Thyroid gland (tissue), 4 donors: ENCODE measurements at regions not wholly inside any gene's neighbourhood (a gene's known extent, or its start where the extent isn't known, plus 50 kb on each side); places are given as distances from the start of the nearest gene placed in this dataset.

Source experiments
- DNase-seq, 2 donors: peaks; one replicate each; pipeline ENCODE4 v3.0.0-alpha.2; 2019
- H3K27ac ChIP-seq, 3 donors: fragments of 200-600 bp; sonication (generic); 1 replicate in 2 of 3; 2 replicates in 1 of 3; pipeline ENCODE4 v1.5.1; 2016 to 2019; ENCODE audit warnings: mild to moderate bottlenecking in 1 of 3, moderate library complexity in 1 of 3
- H3K27me3 ChIP-seq: fragments of 200-600 bp; sonication (generic); one replicate; pipeline ENCODE4 v1.5.1; 2019
- H3K36me3 ChIP-seq, 2 donors: fragments of 200-600 bp; sonication (generic); one replicate each; pipeline ENCODE4 v1.5.1; 2016 to 2019
- H3K4me1 ChIP-seq, 2 donors: fragments of 200-600 bp; sonication (generic); one replicate each; pipeline ENCODE4 v1.5.1; 2017 to 2019
- H3K4me3 ChIP-seq, 3 donors: fragments of 200-600 bp; sonication (generic); replicated peaks in 1 of 3; 1 replicate in 2 of 3; 2 replicates in 1 of 3; pipeline ENCODE4 v1.5.1; 2016; ENCODE audit warnings: mild to moderate bottlenecking in 1 of 3
- H3K9me3 ChIP-seq: fragments of 200-600 bp; sonication (generic); one replicate; pipeline ENCODE4 v1.5.1; 2017
- POLR2A ChIP-seq, 2 donors: fragments of 450-650 bp; IDR thresholded peaks; one replicate each; pipeline ENCODE4 v1.6.1; 2017; ENCODE audit warnings: antibody characterized with exemption in 2 of 2, mild to moderate bottlenecking in 2 of 2, moderate library complexity in 1 of 2
- WGBS, 2 donors: methylation state at CpG; one replicate each; pipeline ENCODE4 v1.1.5; 2017; 5-methylcytosine and 5-hydroxymethylcytosine counted together
- intact Hi-C: fragments of 100-400 bp; cut with DNase I; formaldehyde crosslinking; loops from one replicate; pipeline ENCODE4 v1.15.1; 2023
- TF ChIP-seq, protein P1 (sequence below), 6 experiments: fragments of 200-600 bp in 3 of 6; fragments of 450-650 bp in 3 of 6; sonication (generic) in 3 of 6; IDR thresholded peaks; one replicate each; pipeline ENCODE4 v1.5.1; 2016 to 2019; ENCODE audit warnings: antibody characterized with exemption in 6 of 6, mild to moderate bottlenecking in 2 of 6, inconsistent platforms in 1 of 6, moderate library complexity in 1 of 6

GRCh38 chr13:79034341-79034740 is 371.7 kb downstream of the RBM26 start:
- Histone ChIP-seq H3K36me3 (no peaks in the 10 kb centered on the region), H3K27me3 (no peaks in the 10 kb centered on the region), H3K9me3 (no peaks in the 10 kb centered on the region), H3K27ac (no peak overlapping the region), H3K4me3 (no peak overlapping the region), H3K4me1 (no peaks in the 10 kb centered on the region)
- TF ChIP-seq POLR2A (IDR thresholded peaks at IDR 0.05): no peak
- TF ChIP-seq, protein P1, sequence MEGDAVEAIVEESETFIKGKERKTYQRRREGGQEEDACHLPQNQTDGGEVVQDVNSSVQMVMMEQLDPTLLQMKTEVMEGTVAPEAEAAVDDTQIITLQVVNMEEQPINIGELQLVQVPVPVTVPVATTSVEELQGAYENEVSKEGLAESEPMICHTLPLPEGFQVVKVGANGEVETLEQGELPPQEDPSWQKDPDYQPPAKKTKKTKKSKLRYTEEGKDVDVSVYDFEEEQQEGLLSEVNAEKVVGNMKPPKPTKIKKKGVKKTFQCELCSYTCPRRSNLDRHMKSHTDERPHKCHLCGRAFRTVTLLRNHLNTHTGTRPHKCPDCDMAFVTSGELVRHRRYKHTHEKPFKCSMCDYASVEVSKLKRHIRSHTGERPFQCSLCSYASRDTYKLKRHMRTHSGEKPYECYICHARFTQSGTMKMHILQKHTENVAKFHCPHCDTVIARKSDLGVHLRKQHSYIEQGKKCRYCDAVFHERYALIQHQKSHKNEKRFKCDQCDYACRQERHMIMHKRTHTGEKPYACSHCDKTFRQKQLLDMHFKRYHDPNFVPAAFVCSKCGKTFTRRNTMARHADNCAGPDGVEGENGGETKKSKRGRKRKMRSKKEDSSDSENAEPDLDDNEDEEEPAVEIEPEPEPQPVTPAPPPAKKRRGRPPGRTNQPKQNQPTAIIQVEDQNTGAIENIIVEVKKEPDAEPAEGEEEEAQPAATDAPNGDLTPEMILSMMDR (IDR thresholded peaks at IDR 0.05): no peak
- 70 to 71% methylated on average over 7 of the region's 7 CpGs for WGBS, 2 donors
- intact Hi-C loops: no loop called here
- no peak for DNase-seq

DNA sequence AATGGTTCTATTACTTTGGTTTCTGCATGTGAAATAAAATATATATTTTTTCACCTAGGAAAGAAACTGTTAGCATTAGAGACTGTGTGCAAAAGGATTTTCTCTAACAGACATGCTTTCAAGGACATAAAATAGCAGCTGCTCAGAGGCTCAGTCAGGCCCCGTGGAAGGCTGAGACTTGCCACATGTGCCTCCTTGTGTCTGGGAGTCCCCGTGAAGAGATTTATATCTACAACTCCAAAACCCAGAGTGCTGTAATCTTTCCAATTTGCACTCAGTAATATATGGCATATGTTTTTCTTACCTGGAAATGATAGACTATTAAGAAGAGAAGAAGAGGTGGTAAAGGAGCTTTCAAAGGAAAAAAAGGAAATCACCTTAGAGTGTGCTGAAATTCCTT is 371.6 kb upstream of the OBI1 start:
- intact Hi-C loops: no loop called here
- TF ChIP-seq POLR2A (IDR thresholded peaks at IDR 0.05): no peak
- TF ChIP-seq, protein P1 (IDR thresholded peaks at IDR 0.05): no peak

DNA sequence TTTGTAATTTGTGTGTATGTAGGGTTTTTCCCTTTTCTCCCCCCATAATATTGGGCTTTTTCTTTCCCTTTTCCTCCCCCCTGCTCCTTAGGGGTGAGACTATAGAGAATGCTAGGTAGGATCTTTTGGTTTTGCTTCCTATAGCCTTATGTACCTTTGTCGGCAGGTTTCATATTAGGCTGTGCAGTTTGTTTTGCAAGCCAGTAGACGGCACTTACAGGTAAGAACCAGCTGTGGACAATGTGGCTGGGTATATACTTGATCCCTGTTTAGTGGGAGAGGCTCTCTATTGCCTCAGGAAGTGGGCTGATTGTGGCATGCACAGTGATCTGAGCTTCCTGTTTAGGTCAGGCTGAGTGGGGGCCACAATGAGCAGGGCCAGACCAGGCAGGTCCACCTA is 359.2 kb upstream of the OBI1 start:
- H3K4me3 ChIP-seq: no peak overlapping the region
- WGBS, 2 donors: 0 to 44% methylated on average over 2 of the region's 2 CpGs
- no peaks in the 10 kb centered on the region for H3K4me1 ChIP-seq
- intact Hi-C loops: no loop called here
- TF ChIP-seq POLR2A (IDR thresholded peaks at IDR 0.05): no peak
- TF ChIP-seq, protein P1 (IDR thresholded peaks at IDR 0.05): no peak
- DNase-seq: no peak
- no peaks in the 10 kb centered on the region for H3K36me3 ChIP-seq
- H3K9me3 ChIP-seq: no peaks in the 10 kb centered on the region
- H3K27me3 ChIP-seq: no peaks in the 10 kb centered on the region
- H3K27ac ChIP-seq: no peak overlapping the region

More for the DNA sequence above, 371.6 kb upstream of the OBI1 start:
- DNase-seq: no peak
- Histone ChIP-seq H3K4me1 (no peaks in the 10 kb centered on the region), H3K36me3 (no peaks in the 10 kb centered on the region), H3K27ac (no peak overlapping the region), H3K27me3 (no peaks in the 10 kb centered on the region), H3K4me3 (no peak overlapping the region), H3K9me3 (no peaks in the 10 kb centered on the region)
- 47 to 54% methylated on average over 2 of the region's 2 CpGs for WGBS, 2 donors

- intact Hi-C loops: no loop called here
- no peak for DNase-seq
- Histone ChIP-seq H3K27ac (no peak overlapping the region), H3K4me3 (no peak overlapping the region), H3K4me1 (no peaks in the 10 kb centered on the region), H3K9me3 (no peaks in the 10 kb centered on the region), H3K27me3 (no peaks in the 10 kb centered on the region), H3K36me3 (no peaks in the 10 kb centered on the region)
- WGBS, 2 donors: 45 to 57% methylated on average over 2 of the region's 2 CpGs
- TF ChIP-seq, protein P1 (IDR thresholded peaks at IDR 0.05): no peak
- TF ChIP-seq POLR2A (IDR thresholded peaks at IDR 0.05): no peak
These were observed 352.2 kb upstream of the OBI1 start for GRCh38 chr13:79011179-79011578.

DNA sequence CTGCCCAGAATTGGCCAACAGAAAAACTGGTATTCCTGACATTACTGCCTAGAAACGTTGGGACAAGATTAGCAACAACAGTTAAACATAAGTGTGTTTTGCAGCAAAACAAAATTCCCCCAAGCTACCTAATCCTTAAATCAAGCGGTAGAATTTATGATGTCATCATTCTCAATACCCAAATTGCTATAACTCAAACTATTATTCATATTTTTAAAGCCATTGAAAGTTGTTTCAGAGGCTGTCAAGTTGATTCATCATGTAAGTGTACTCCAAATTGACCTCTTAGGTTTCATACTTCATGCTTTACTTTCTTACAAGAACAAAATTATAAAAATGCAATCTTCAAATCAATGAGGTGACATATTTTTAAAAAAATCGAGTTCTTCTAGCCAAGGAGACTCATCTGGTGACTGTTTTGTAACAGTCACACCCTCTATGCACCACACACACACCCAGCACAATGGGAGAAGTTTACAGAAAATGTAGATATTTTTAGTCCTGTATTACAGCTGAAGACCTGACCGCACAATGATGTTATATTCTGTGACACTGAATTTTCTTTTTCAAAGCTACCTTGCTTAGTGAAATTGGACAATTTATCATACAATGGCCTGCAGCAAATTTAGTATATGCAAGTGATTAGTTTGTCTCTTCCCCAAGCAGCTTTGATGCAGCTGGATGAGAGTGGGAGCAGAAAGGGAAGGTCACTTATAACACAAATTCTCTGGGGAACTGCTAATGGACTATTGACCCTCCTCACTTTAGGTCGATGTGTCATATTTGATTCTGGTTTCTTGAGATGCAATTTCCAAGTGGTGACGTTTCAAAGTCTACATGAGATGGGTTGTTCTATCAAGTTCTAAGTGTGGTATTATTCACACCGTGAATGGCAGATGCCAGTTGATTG is 345.3 kb upstream of the OBI1 start:
- Histone ChIP-seq H3K9me3 (no peaks in the 10 kb centered on the region), H3K27ac (no peak overlapping the region), H3K4me3 (no peak overlapping the region), H3K36me3 (no peaks in the 10 kb centered on the region), H3K4me1 (no peaks in the 10 kb centered on the region), H3K27me3 (no peaks in the 10 kb centered on the region)
- DNase-seq: no peak
- 74 to 77% methylated on average over 7 of the region's 7 CpGs for WGBS, 2 donors
- intact Hi-C loops: no loop called here
- TF ChIP-seq, protein P1 (IDR thresholded peaks at IDR 0.05): no peak
- no peak for TF ChIP-seq POLR2A (IDR thresholded peaks at IDR 0.05)
